H1 (cell line): ENCODE measurements at regions not wholly inside any gene's neighbourhood (a gene's known extent, or its start where the extent isn't known, plus 50 kb on each side); places are given as distances from the start of the nearest gene placed in this dataset.

Experiments used
- CTCF ChIA-PET: fragments of 300-600 bp; sonication (Branson Sonifier 250); formaldehyde crosslinking; loops from one replicate; lab custom pipeline; 2021; ENCODE audit not compliant: partially characterized antibody; lab: Charles Lee
- POLR2A ChIA-PET: fragments of 300-600 bp; sonication (Branson Sonifier 250); formaldehyde crosslinking; loops from one replicate; lab custom pipeline; 2021; ENCODE audit warnings: inconsistent platforms; ENCODE audit not compliant: partially characterized antibody; lab: Charles Lee
- DNase-seq, 2 experiments: peaks; one replicate each; pipeline versions ENCODE4 v3.0.0 to v3.0.0-alpha.2; 2010 to 2022; ENCODE audit warnings: low spot score in 2 of 2, low read depth in 1 of 2, mixed read lengths in 1 of 2
- FAIRE-seq: peaks from 2 replicates; lab custom pipeline; 2011; peaks lifted over from hg19 to GRCh38; lab: Jason Lieb, UNC
- H2AFZ ChIP-seq: 2 replicates; pipeline ENCODE4 v1.8.1; 2012; ENCODE audit warnings: low read length, inconsistent platforms
- H2AK5ac ChIP-seq: 2 replicates; pipeline ENCODE4 v1.6.1; 2013; ENCODE audit warnings: low read depth, low read length
- H2BK120ac ChIP-seq: replicated peaks from 2 replicates; pipeline ENCODE3; 2013; ENCODE audit warnings: low read depth, low read length, inconsistent platforms
- H2BK12ac ChIP-seq: 2 replicates; pipeline ENCODE4 v1.6.1; 2013; ENCODE audit warnings: low read depth, low read length
- H2BK15ac ChIP-seq: 2 replicates; pipeline ENCODE4 v1.6.1; 2013; ENCODE audit warnings: low read length
- H2BK20ac ChIP-seq: 2 replicates; pipeline ENCODE4 v1.6.1; 2013; ENCODE audit warnings: low read length
- H2BK5ac ChIP-seq: 2 replicates; pipeline ENCODE4 v1.6.1; 2013; ENCODE audit warnings: low read depth, low read length
- H3K14ac ChIP-seq: 2 replicates; pipeline ENCODE4 v1.6.1; 2013; ENCODE audit warnings: inconsistent platforms; ENCODE audit not compliant: insufficient read length
- H3K18ac ChIP-seq: 2 replicates; pipeline ENCODE4 v1.6.1; 2013; ENCODE audit warnings: low read length; ENCODE audit errors: extremely low read depth
- H3K23ac ChIP-seq: 2 replicates; pipeline ENCODE4 v1.6.1; 2013; ENCODE audit warnings: inconsistent platforms; ENCODE audit not compliant: insufficient read length
- H3K23me2 ChIP-seq: 2 replicates; pipeline ENCODE4 v1.6.1; 2013; ENCODE audit warnings: low read depth, low read length
- H3K27ac ChIP-seq: 2 replicates; pipeline ENCODE4 v1.6.1; 2011; ENCODE audit warnings: low read depth, low read length, inconsistent platforms
- H3K27me3 ChIP-seq, 4 experiments: replicated peaks in 1 of 4; 1 replicate in 1 of 4; 2 replicates in 3 of 4; pipeline versions ENCODE4 v1.6.1 to v1.8.1; 2011 to 2013; ENCODE audit warnings: low read length in 3 of 4, mild to moderate bottlenecking in 3 of 4, inconsistent platforms in 2 of 4, mixed read lengths in 2 of 4, moderate library complexity in 1 of 4; ENCODE audit not compliant: control insufficient read depth in 3 of 4, insufficient read depth in 3 of 4; ENCODE audit errors: extremely low read depth in 1 of 4
- H3K36me3 ChIP-seq, 4 experiments: 2 replicates each; pipeline versions ENCODE4 v1.6.1 to v1.8.1; 2011 to 2013; ENCODE audit warnings: mild to moderate bottlenecking in 4 of 4, low read length in 3 of 4, moderate library complexity in 2 of 4, control low read depth in 1 of 4, inconsistent platforms in 1 of 4; ENCODE audit not compliant: insufficient read depth in 4 of 4, control insufficient read depth in 2 of 4
- H3K4ac ChIP-seq: replicated peaks from 2 replicates; pipeline ENCODE3; 2013; ENCODE audit warnings: low read length, low read depth, mixed read lengths, inconsistent platforms; ENCODE audit not compliant: insufficient read length
- H3K4me1 ChIP-seq, 4 experiments: replicated peaks in 1 of 4; 1 replicate in 1 of 4; 2 replicates in 3 of 4; pipeline versions ENCODE4 v1.6.1 to v1.8.1; 2011 to 2013; ENCODE audit warnings: low read length in 3 of 4, inconsistent platforms in 2 of 4, mixed read lengths in 1 of 4; ENCODE audit not compliant: insufficient read depth in 4 of 4, control insufficient read depth in 3 of 4
- H3K4me2 ChIP-seq, 2 experiments: 2 replicates each; pipeline versions ENCODE4 v1.6.1 to v1.8.1; 2011 to 2013; ENCODE audit warnings: low read depth in 2 of 2, low read length in 2 of 2, control low read depth in 1 of 2, inconsistent platforms in 1 of 2, mild to moderate bottlenecking in 1 of 2; ENCODE audit not compliant: insufficient read depth in 1 of 2
- H3K4me3 ChIP-seq, 4 experiments: fragments of 200-600, 300-600 bp in 1 of 4; sonication (generic), shearing (Covaris generic), sonication (Bioruptor Twin) in 1 of 4; 2 replicates each; pipeline versions ENCODE4 v1.5.1 to v1.8.1; 2011 to 2016; ENCODE audit warnings: low read length in 4 of 4, low read depth in 3 of 4, control low read depth in 2 of 4, inconsistent platforms in 2 of 4, mild to moderate bottlenecking in 2 of 4, mixed read lengths in 1 of 4, moderate library complexity in 1 of 4; ENCODE audit not compliant: insufficient read depth in 2 of 4; ENCODE audit errors: extremely low read depth in 1 of 4
- H3K56ac ChIP-seq: replicated peaks from 2 replicates; pipeline ENCODE3; 2013; ENCODE audit warnings: low read depth, mild to moderate bottlenecking, mixed read lengths, low read length, inconsistent platforms; ENCODE audit not compliant: insufficient read length
- H3K79me1 ChIP-seq: 2 replicates; pipeline ENCODE4 v1.6.1; 2013; ENCODE audit warnings: low read depth, low read length, control low read depth
- H3K79me2 ChIP-seq, 2 experiments: 2 replicates each; pipeline versions ENCODE4 v1.6.1 to v1.8.1; 2012 to 2013; ENCODE audit warnings: low read length in 2 of 2, mild to moderate bottlenecking in 2 of 2, inconsistent platforms in 1 of 2; ENCODE audit not compliant: insufficient read depth in 2 of 2, control insufficient read depth in 1 of 2
- H3K9ac ChIP-seq, 4 experiments: replicated peaks in 1 of 4; 1 replicate in 1 of 4; 2 replicates in 3 of 4; pipeline versions ENCODE4 v1.6.1 to v1.8.1; 2011 to 2013; ENCODE audit warnings: low read depth in 3 of 4, low read length in 3 of 4, control low read depth in 2 of 4, mild to moderate bottlenecking in 2 of 4, moderate library complexity in 2 of 4, inconsistent platforms in 1 of 4; ENCODE audit errors: extremely low read depth in 1 of 4
- H3K9me3 ChIP-seq, 2 experiments: 2 replicates each; pipeline versions ENCODE4 v1.6.1 to v1.8.1; 2012 to 2013; ENCODE audit warnings: mild to moderate bottlenecking in 2 of 2, moderate library complexity in 2 of 2, control low read depth in 1 of 2, inconsistent platforms in 1 of 2, low read depth in 1 of 2, low read length in 1 of 2, mixed read lengths in 1 of 2; ENCODE audit not compliant: insufficient read depth in 2 of 2
- H4K20me1 ChIP-seq, 2 experiments: replicated peaks in 1 of 2; 2 replicates each; pipeline versions ENCODE3 to v1.8.1; 2011 to 2013; ENCODE audit warnings: inconsistent platforms in 2 of 2, low read length in 2 of 2, mild to moderate bottlenecking in 1 of 2; ENCODE audit not compliant: insufficient read depth in 2 of 2, control insufficient read depth in 1 of 2
- H4K5ac ChIP-seq: 2 replicates; pipeline ENCODE4 v1.6.1; 2013; ENCODE audit warnings: low read length, low read depth, mixed read lengths, inconsistent platforms; ENCODE audit not compliant: insufficient read length
- H4K8ac ChIP-seq: 2 replicates; pipeline ENCODE4 v1.8.0; 2013; ENCODE audit warnings: mild to moderate bottlenecking, moderate library complexity, low read length, inconsistent platforms; ENCODE audit not compliant: insufficient read depth; ENCODE audit errors: extremely low read depth
- H4K91ac ChIP-seq: replicated peaks from 2 replicates; pipeline ENCODE3; 2013; ENCODE audit warnings: low read length, mixed read lengths, inconsistent platforms; ENCODE audit not compliant: insufficient read length
- CTBP2 ChIP-seq: IDR thresholded peaks from 2 replicates; pipeline ENCODE4 v1.7.0; 2011; ENCODE audit warnings: borderline replicate concordance, mild to moderate bottlenecking, moderate library complexity, mixed read lengths, low read length; ENCODE audit not compliant: insufficient read depth, insufficient read length
- JUND ChIP-seq: IDR thresholded peaks from 2 replicates; pipeline ENCODE4 v1.6.1; 2011; ENCODE audit warnings: mild to moderate bottlenecking, improper control_type of control experiment, low read length
- RNF2 ChIP-seq: fragments of 200-900, 300-1000 bp; sonication (generic); IDR thresholded peaks from 2 replicates; pipeline ENCODE4 v1.7.1; 2016; ENCODE audit warnings: borderline replicate concordance, low read depth, mild to moderate bottlenecking, antibody characterized with exemption, low read length; ENCODE audit not compliant: poor library complexity, severe bottlenecking; ENCODE audit errors: missing control alignments
- RXRA ChIP-seq: IDR thresholded peaks from 2 replicates; pipeline ENCODE4 v1.6.1; 2011; ENCODE audit warnings: low read depth, mild to moderate bottlenecking, low read length, moderate library complexity; ENCODE audit not compliant: insufficient read depth
- WGBS, 2 experiments: shearing (Covaris generic) in 1 of 2; methylation state at CpG; one replicate each; pipeline versions ENCODE4 v1.1.6 to v1.1.7; 2013 to 2015; ENCODE audit warnings: low lambda C conversion rate in 2 of 2, mixed read lengths in 2 of 2, inconsistent platforms in 1 of 2, low coverage in 1 of 2, missing lambda C conversion rate in 1 of 2; ENCODE audit not compliant: insufficient replicate concordance in 2 of 2, insufficient coverage in 1 of 2, insufficient read length in 1 of 2; ENCODE audit errors: extremely low coverage in 1 of 2, missing lambda C conversion rate in 1 of 2; 5-methylcytosine and 5-hydroxymethylcytosine counted together

DNA sequence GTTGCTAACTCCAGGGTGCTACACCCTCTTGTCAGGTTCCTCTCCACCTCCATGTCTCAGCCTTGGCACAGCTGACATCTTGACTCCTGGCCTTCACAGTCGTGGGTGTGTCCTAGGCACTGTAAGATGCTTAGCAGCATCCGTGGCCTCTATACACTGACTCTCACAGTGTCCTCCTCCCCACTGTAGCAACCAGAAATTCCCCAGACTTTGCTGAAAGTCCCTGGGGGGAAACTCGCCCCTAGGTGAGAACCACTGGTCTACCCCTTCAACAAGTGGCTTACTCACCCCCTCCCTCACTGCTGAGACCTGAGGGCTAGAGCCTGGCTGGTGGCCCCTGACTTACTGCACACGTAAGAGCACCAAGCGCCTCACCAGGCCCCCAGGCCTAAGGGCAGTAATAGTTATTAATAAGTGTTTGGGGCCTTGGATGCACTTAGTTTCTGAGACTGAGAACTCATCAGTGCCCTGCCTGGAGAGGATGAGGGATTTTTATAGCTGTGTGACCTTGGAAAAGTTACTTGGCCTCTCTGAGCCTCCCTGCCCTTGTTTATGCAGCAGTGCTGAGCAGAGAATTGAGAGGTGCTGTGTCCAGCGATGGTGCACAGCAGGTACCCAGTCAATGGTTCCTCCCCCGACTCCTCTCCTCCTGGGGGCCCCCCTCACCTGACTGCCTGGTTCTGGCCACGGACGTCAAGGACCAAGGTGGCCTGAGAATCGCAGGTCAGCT lies 67.1 kb downstream of the RMI2 start:
- Histone ChIP-seq H3K4me1 (peaks cover 0 to 5% (median 0%) of the 10 kb centered on the region in 4 experiments; a peak in 2 of 7 replicates), H3K4me3 (no peak overlapping the region), H3K23me2 (no peaks in the 10 kb centered on the region), H3K36me3 (no peaks in the 10 kb centered on the region; a peak in 2 of 8 replicates), H4K5ac (no peak overlapping the region), H3K27me3 (no peaks in the 10 kb centered on the region), H2BK5ac (no peak overlapping the region), H2BK12ac (no peak overlapping the region), H3K9me3 (no peaks in the 10 kb centered on the region), H3K27ac (no peak overlapping the region), H4K20me1 (peaks cover 0 to 2% of the 10 kb centered on the region in 2 experiments), H2BK20ac (no peak overlapping the region), H3K23ac (no peak overlapping the region), H3K79me1 (no peaks in the 10 kb centered on the region), H4K8ac (no peak overlapping the region), H3K56ac (no peak overlapping the region), H2BK120ac (no peak overlapping the region), H2AFZ (no peak overlapping the region), H4K91ac (no peak overlapping the region), H3K4me2 (no peak overlapping the region), H3K9ac (no peak overlapping the region), H2AK5ac (no peak overlapping the region), H3K18ac (no peak overlapping the region), H3K4ac (no peak overlapping the region), H2BK15ac (no peak overlapping the region), H3K14ac (no peak overlapping the region), H3K79me2 (no peaks in the 10 kb centered on the region)
- FAIRE-seq (no peak), DNase-seq (no peak)
- ChIA-PET CTCF (interaction anchor here (0.6 to 18.3 kb wide), 10 partner anchors 7 to 299 kb away, joined by 3 to 266 read pairs (median 4); no protein-coding TSS in a partner anchor), POLR2A (interaction anchor here (0.6 kb wide), 1 partner anchor 437 kb away, joined by 3 read pairs; no protein-coding TSS in a partner anchor)
- WGBS, 2 experiments = 87% methylated on average over 10 of the region's 10 CpGs; no CpG with 5 or more reads in 1 of the 2 experiments
- TF ChIP-seq JUND = no peak
- TF ChIP-seq RXRA = no peak
- no peak for TF ChIP-seq CTBP2
- TF ChIP-seq RNF2 = no peak
